HCT116 (cell line): ENCODE measurements at regions not wholly inside any gene's neighbourhood (a gene's known extent, or its start where the extent isn't known, plus 50 kb on each side); places are given as distances from the start of the nearest gene placed in this dataset.

Experiments used
- ATAC-seq: fragments of 200-7000 bp; cut with Tn5 transposase; 2 replicates; pipeline ENCODE4 v1.9.1; 2020; ENCODE audit warnings: mild to moderate bottlenecking, moderate library complexity
- BruUV-seq: library from RNA; stranded (reverse); fragments of 400-500 nt; replicated peaks from 2 replicates; lab custom pipeline; 2021; lab: Mats Ljungman, UMichigan
- CTCF ChIA-PET: fragments of 300-600 bp; sonication (Branson Sonifier 250); formaldehyde crosslinking; loops from one replicate; lab custom pipeline; 2021; ENCODE audit warnings: antibody characterized with exemption; lab: Charles Lee
- POLR2A ChIA-PET: fragments of 300-600, 350-600 bp; sonication (Branson Sonifier 250); formaldehyde crosslinking; loops from one replicate; lab custom pipeline; 2021; ENCODE audit warnings: antibody characterized with exemption; lab: Charles Lee
- RAD21 ChIA-PET, 2 experiments: fragments of 300-600 bp; sonication (Branson Sonifier 250); formaldehyde crosslinking; loops; one replicate each; lab custom pipeline; 2023; ENCODE audit warnings: low total read pairs in 2 of 2; ENCODE audit not compliant: uncharacterized antibody in 2 of 2, unreplicated experiment in 2 of 2, low non-redundant PET in 1 of 2; lab: Charles Lee
- DNase-seq: peaks from one replicate; pipeline ENCODE4 v3.0.0-alpha.2; 2010; ENCODE audit warnings: low read depth, low spot score
- H2AFZ ChIP-seq: fragments of 200-600 bp; shearing (Covaris generic), sonication (generic); 2 replicates; pipeline ENCODE4 v1.6.1; 2017; ENCODE audit warnings: low read depth, mixed run types, mixed read lengths, antibody characterized with exemption, low read length; ENCODE audit not compliant: poor library complexity, severe bottlenecking
- H3K27ac ChIP-seq: 2 replicates; pipeline ENCODE4 v1.5.1; 2012; ENCODE audit warnings: low read depth, low read length
- H3K27me3 ChIP-seq: fragments of 200-600 bp; sonication (generic); 2 replicates; pipeline ENCODE4 v1.6.1; 2016; ENCODE audit warnings: mixed run types, low read length, mixed read lengths; ENCODE audit not compliant: insufficient read depth
- H3K36me3 ChIP-seq, 2 experiments: fragments of 200-500 bp in 1 of 2; fragments of 200-600 bp in 1 of 2; sonication (Bioruptor generic) in 1 of 2; sonication (generic) in 1 of 2; 2 replicates each; pipeline versions ENCODE4 v1.5.1 to v1.6.1; 2014 to 2016; ENCODE audit warnings: low read length in 2 of 2, inconsistent platforms in 1 of 2, mixed read lengths in 1 of 2, mixed run types in 1 of 2; ENCODE audit not compliant: insufficient read depth in 2 of 2, control insufficient read depth in 1 of 2
- H3K4me1 ChIP-seq, 2 experiments: fragments of 200-600 bp in 1 of 2; sonication (generic) in 1 of 2; 2 replicates each; pipeline versions ENCODE4 v1.5.1 to v1.6.1; 2012 to 2017; ENCODE audit warnings: low read length in 2 of 2, inconsistent platforms in 1 of 2, mild to moderate bottlenecking in 1 of 2, mixed read lengths in 1 of 2, mixed run types in 1 of 2, moderate library complexity in 1 of 2; ENCODE audit not compliant: insufficient read depth in 2 of 2, control insufficient read depth in 1 of 2
- H3K4me2 ChIP-seq: fragments of 200-600 bp; sonication (generic); 2 replicates; pipeline ENCODE4 v1.6.1; 2017; ENCODE audit warnings: mixed run types, low read length, mixed read lengths
- H3K4me3 ChIP-seq, 2 experiments: fragments of 200-600 bp in 1 of 2; sonication (generic) in 1 of 2; replicated peaks in 1 of 2; 2 replicates each; pipeline ENCODE4 v1.5.1; 2011 to 2016; ENCODE audit warnings: low read length in 2 of 2, control low read depth in 1 of 2, low read depth in 1 of 2, mild to moderate bottlenecking in 1 of 2, mixed read lengths in 1 of 2, mixed run types in 1 of 2
- H3K79me2 ChIP-seq: fragments of 200-600 bp; sonication (generic); 2 replicates; pipeline ENCODE4 v1.6.1; 2017; ENCODE audit warnings: mild to moderate bottlenecking, mixed run types, low read length, moderate library complexity, mixed read lengths; ENCODE audit not compliant: insufficient read depth
- H3K9ac ChIP-seq: fragments of 200-600 bp; sonication (generic); 2 replicates; pipeline ENCODE4 v1.6.1; 2016; ENCODE audit warnings: low read length, mixed read lengths
- H3K9me2 ChIP-seq: fragments of 200-600 bp; sonication (generic), shearing (Covaris generic); 2 replicates; pipeline ENCODE4 v1.6.1; 2017; ENCODE audit warnings: mixed run types, mild to moderate bottlenecking, moderate library complexity; ENCODE audit not compliant: insufficient read depth
- H3K9me3 ChIP-seq, 2 experiments: fragments of 200-500 bp in 1 of 2; fragments of 200-600 bp in 1 of 2; sonication (Bioruptor generic) in 1 of 2; sonication (generic) in 1 of 2; 2 replicates each; pipeline ENCODE4 v1.6.1; 2014 to 2017; ENCODE audit warnings: low read length in 2 of 2, mixed read lengths in 2 of 2, inconsistent platforms in 1 of 2, low read depth in 1 of 2, mild to moderate bottlenecking in 1 of 2, mixed run types in 1 of 2, moderate library complexity in 1 of 2; ENCODE audit not compliant: control insufficient read depth in 1 of 2, insufficient read depth in 1 of 2
- H4K20me1 ChIP-seq: fragments of 200-600 bp; sonication (generic), shearing (Covaris generic); 2 replicates; pipeline ENCODE4 v1.6.1; 2017; ENCODE audit warnings: mixed run types, mild to moderate bottlenecking, moderate library complexity; ENCODE audit not compliant: insufficient read depth
- ATF3 ChIP-seq: IDR thresholded peaks from 2 replicates; pipeline ENCODE4 v1.6.1; 2012
- CBX3 ChIP-seq: IDR thresholded peaks from 2 replicates; pipeline ENCODE4 v1.6.1; 2012; ENCODE audit warnings: low read depth
- CEBPB ChIP-seq: IDR thresholded peaks from 2 replicates; pipeline ENCODE4 v1.6.1; 2012; ENCODE audit warnings: low read depth
- EGR1 ChIP-seq: IDR thresholded peaks from 2 replicates; pipeline ENCODE4 v1.6.1; 2012; ENCODE audit warnings: low read depth
- ELF1 ChIP-seq: IDR thresholded peaks from 2 replicates; pipeline ENCODE4 v1.6.1; 2012; ENCODE audit warnings: low read depth, borderline replicate concordance
- EZH2 ChIP-seq: fragments of 200-600 bp; sonication (generic); IDR thresholded peaks from 2 replicates; pipeline ENCODE4 v1.6.1; 2017; ENCODE audit warnings: antibody characterized with exemption, mixed run types
- EZH2phosphoT487 ChIP-seq: fragments of 200-600 bp; IDR thresholded peaks from 2 replicates; pipeline ENCODE4 v1.6.1; 2018; ENCODE audit warnings: antibody characterized with exemption, borderline replicate concordance
- FOSL1 ChIP-seq: IDR thresholded peaks from 2 replicates; pipeline ENCODE4 v1.6.1; 2012; ENCODE audit warnings: low read depth
- JUND ChIP-seq: IDR thresholded peaks from 2 replicates; pipeline ENCODE4 v1.6.1; 2012
- MAX ChIP-seq: IDR thresholded peaks from 2 replicates; pipeline ENCODE4 v1.6.1; 2012
- POLR2AphosphoS5 ChIP-seq: IDR thresholded peaks from 2 replicates; pipeline ENCODE4 v1.6.1; 2011; ENCODE audit warnings: mild to moderate bottlenecking, low read depth, low read length, moderate library complexity
- RAD21 ChIP-seq: IDR thresholded peaks from 2 replicates; pipeline ENCODE4 v1.6.1; 2012; ENCODE audit warnings: low read depth, mild to moderate bottlenecking
- REST ChIP-seq: IDR thresholded peaks from 2 replicates; pipeline ENCODE4 v1.6.1; 2012; ENCODE audit warnings: low read depth
- SP1 ChIP-seq: IDR thresholded peaks from 2 replicates; pipeline ENCODE4 v1.6.1; 2012; ENCODE audit warnings: low read depth
- SRF ChIP-seq: IDR thresholded peaks from 2 replicates; pipeline ENCODE4 v1.6.1; 2012; ENCODE audit warnings: low read depth
- TCF7L2 ChIP-seq: IDR thresholded peaks from 2 replicates; pipeline ENCODE4 v1.7.0; 2011; ENCODE audit warnings: borderline replicate concordance, inconsistent platforms; ENCODE audit not compliant: insufficient read depth, insufficient read length; ENCODE audit errors: extremely low read depth
- YY1 ChIP-seq: IDR thresholded peaks from 2 replicates; pipeline ENCODE4 v1.6.1; 2011; ENCODE audit warnings: low read length, low read depth, moderate library complexity, mild to moderate bottlenecking; ENCODE audit not compliant: insufficient replicate concordance; ENCODE audit errors: extremely low read depth
- ZBTB33 ChIP-seq: IDR thresholded peaks from 2 replicates; pipeline ENCODE4 v1.6.1; 2011; ENCODE audit warnings: mild to moderate bottlenecking, low read length, moderate library complexity; ENCODE audit not compliant: insufficient replicate concordance; ENCODE audit errors: extremely low read depth
- ZFX ChIP-seq: fragments of 450-650 bp; IDR thresholded peaks from 2 replicates; pipeline ENCODE4 v1.6.1; 2017
- ZNF274 ChIP-seq: fragments of 200-500 bp; sonication (Bioruptor generic); IDR thresholded peaks from 2 replicates; pipeline ENCODE4 v1.6.1; 2014; ENCODE audit warnings: mild to moderate bottlenecking, low read depth, low read length, inconsistent platforms
- intact Hi-C: fragments of 100-400 bp; cut with micrococcal nuclease; formaldehyde crosslinking; loops from 2 replicates; pipeline ENCODE4 v1.10.0; 2022

- no peaks in the 10 kb centered on the region for H3K27me3 ChIP-seq
- intact Hi-C loops, result no loop called here
- RAD21 ChIA-PET, result no interaction called here
- no TSS peak for BruUV-seq
- H2AFZ ChIP-seq, result peak overlapping the region; percentile 52
- no peaks in the 10 kb centered on the region for H4K20me1 ChIP-seq
- H3K9ac ChIP-seq, result no peak overlapping the region
- no peaks in the 10 kb centered on the region for H3K36me3 ChIP-seq
- POLR2A ChIA-PET, result interaction anchor here (0.7 kb wide), 1 partner anchor 27 kb away, joined by 3 read pairs; no protein-coding TSS in a partner anchor
- CTCF ChIA-PET, result interaction anchor here (1.8 kb wide), 1 partner anchor 19 kb away, joined by 5 read pairs; no protein-coding TSS in a partner anchor
- peaks cover 0 to 15% of the 10 kb centered on the region in 2 experiments; a peak in 2 of 4 replicates for H3K4me1 ChIP-seq
- peak; percentile 47; the same call in 1 of the 2 replicates for ATAC-seq
- peak overlapping the region; percentile 29 for H3K4me2 ChIP-seq
- TF ChIP-seq FOSL1, result peak; percentile 27; the same call in 1 of the 2 replicates
- no peak for TF ChIP-seq EGR1
- no peak for TF ChIP-seq ZBTB33
- no peak for TF ChIP-seq POLR2AphosphoS5
- 0 out of 2 replicates have a peak, but pooled peaks have one; percentile 20 for TF ChIP-seq CBX3
- TF ChIP-seq ZNF274, result no peak
- TF ChIP-seq RAD21, result no peak
- no peak for TF ChIP-seq SRF
- peak; percentile 58 for TF ChIP-seq YY1
- no peak for TF ChIP-seq TCF7L2
- no peak for TF ChIP-seq CEBPB
- TF ChIP-seq EZH2phosphoT487, result no peak
- TF ChIP-seq ZFX, result no peak
- no peak for TF ChIP-seq ELF1
- peak; percentile 37; the same call in 1 of the 2 replicates for TF ChIP-seq JUND
- TF ChIP-seq EZH2, result no peak
- TF ChIP-seq MAX, result peak; percentile 39; the same call in 1 of the 2 replicates
- peak; percentile 28; the same call in 1 of the 2 replicates for TF ChIP-seq SP1
- no peak for TF ChIP-seq ATF3
- TF ChIP-seq REST, result no peak
- H3K79me2 ChIP-seq, result no peaks in the 10 kb centered on the region
- H3K9me2 ChIP-seq, result no peaks in the 10 kb centered on the region
- DNase-seq, result peak; percentile 23
- H3K4me3 ChIP-seq, result no peak overlapping the region
- no peak overlapping the region for H3K27ac ChIP-seq
- no peaks in the 10 kb centered on the region for H3K9me3 ChIP-seq
These were observed 383.8 kb downstream of the PCNX1 start for GRCh38 chr14:71290960-71291466.
